ENCODE measurements at regions not wholly inside any gene's neighbourhood (a gene's known extent, or its start where the extent isn't known, plus 50 kb on each side); places are given as distances from the start of the nearest gene placed in this dataset.

- TF ChIP-seq, protein P1, sequence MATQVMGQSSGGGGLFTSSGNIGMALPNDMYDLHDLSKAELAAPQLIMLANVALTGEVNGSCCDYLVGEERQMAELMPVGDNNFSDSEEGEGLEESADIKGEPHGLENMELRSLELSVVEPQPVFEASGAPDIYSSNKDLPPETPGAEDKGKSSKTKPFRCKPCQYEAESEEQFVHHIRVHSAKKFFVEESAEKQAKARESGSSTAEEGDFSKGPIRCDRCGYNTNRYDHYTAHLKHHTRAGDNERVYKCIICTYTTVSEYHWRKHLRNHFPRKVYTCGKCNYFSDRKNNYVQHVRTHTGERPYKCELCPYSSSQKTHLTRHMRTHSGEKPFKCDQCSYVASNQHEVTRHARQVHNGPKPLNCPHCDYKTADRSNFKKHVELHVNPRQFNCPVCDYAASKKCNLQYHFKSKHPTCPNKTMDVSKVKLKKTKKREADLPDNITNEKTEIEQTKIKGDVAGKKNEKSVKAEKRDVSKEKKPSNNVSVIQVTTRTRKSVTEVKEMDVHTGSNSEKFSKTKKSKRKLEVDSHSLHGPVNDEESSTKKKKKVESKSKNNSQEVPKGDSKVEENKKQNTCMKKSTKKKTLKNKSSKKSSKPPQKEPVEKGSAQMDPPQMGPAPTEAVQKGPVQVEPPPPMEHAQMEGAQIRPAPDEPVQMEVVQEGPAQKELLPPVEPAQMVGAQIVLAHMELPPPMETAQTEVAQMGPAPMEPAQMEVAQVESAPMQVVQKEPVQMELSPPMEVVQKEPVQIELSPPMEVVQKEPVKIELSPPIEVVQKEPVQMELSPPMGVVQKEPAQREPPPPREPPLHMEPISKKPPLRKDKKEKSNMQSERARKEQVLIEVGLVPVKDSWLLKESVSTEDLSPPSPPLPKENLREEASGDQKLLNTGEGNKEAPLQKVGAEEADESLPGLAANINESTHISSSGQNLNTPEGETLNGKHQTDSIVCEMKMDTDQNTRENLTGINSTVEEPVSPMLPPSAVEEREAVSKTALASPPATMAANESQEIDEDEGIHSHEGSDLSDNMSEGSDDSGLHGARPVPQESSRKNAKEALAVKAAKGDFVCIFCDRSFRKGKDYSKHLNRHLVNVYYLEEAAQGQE (IDR thresholded peaks at IDR 0.05; ENCODE audit: borderline replicate concordance): peak; percentile 38; the same call in 1 of the 2 replicates
- TF ChIP-seq, protein P1 (CRISPR knock-in tag; IDR thresholded peaks at IDR 0.05; ENCODE audit: low read depth): no peak
- no peak for TF ChIP-seq FOXM1 (IDR thresholded peaks at IDR 0.05; ENCODE audit: low read depth)
- no peak for TF ChIP-seq FOXM1 (CRISPR knock-in tag; IDR thresholded peaks at IDR 0.05; ENCODE audit: low read depth)
- no peak for TF ChIP-seq SP1 (CRISPR knock-in tag; IDR thresholded peaks at IDR 0.05)
- TF ChIP-seq DLX4 (CRISPR knock-in tag; IDR thresholded peaks at IDR 0.05): no peak
- TF ChIP-seq NUFIP1 (IDR thresholded peaks at IDR 0.05; ENCODE audit: partially characterized antibody): no peak
- TF ChIP-seq, protein P2, sequence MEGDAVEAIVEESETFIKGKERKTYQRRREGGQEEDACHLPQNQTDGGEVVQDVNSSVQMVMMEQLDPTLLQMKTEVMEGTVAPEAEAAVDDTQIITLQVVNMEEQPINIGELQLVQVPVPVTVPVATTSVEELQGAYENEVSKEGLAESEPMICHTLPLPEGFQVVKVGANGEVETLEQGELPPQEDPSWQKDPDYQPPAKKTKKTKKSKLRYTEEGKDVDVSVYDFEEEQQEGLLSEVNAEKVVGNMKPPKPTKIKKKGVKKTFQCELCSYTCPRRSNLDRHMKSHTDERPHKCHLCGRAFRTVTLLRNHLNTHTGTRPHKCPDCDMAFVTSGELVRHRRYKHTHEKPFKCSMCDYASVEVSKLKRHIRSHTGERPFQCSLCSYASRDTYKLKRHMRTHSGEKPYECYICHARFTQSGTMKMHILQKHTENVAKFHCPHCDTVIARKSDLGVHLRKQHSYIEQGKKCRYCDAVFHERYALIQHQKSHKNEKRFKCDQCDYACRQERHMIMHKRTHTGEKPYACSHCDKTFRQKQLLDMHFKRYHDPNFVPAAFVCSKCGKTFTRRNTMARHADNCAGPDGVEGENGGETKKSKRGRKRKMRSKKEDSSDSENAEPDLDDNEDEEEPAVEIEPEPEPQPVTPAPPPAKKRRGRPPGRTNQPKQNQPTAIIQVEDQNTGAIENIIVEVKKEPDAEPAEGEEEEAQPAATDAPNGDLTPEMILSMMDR (IDR thresholded peaks at IDR 0.05 in 2 of 3, conservative IDR thresholded peaks at IDR 0.05 in 1 of 3; ENCODE audit: insufficient read depth in 2 of 3, low read depth in 1 of 3, low read length in 3 of 3): peak; percentile 22 to 52 (median 47); a peak in 5 of 6 replicates
- no peak for TF ChIP-seq EP300 (IDR thresholded peaks at IDR 0.05; ENCODE audit: low read length)
- peak; percentile 58 to 69 for TF ChIP-seq RAD21 (CRISPR knock-in tag; conservative IDR thresholded peaks at IDR 0.05 in 1 of 2, IDR thresholded peaks at IDR 0.05 in 1 of 2)
- no peak for TF ChIP-seq ZNF24 (IDR thresholded peaks at IDR 0.05)
- no peak for TF ChIP-seq SREBF1 (IDR thresholded peaks at IDR 0.05; ENCODE audit: borderline replicate concordance, low read depth, low read length)
- no peak for TF ChIP-seq ZBTB7A (IDR thresholded peaks at IDR 0.05; ENCODE audit: borderline replicate concordance, control insufficient read depth, low read depth, low read length)
- no peak for TF ChIP-seq STAG1 (CRISPR knock-in tag; IDR thresholded peaks at IDR 0.05; ENCODE audit: borderline replicate concordance)
Measured at GRCh38 chr4:103786014-103786413, 66.2 kb upstream of the TACR3 start (continued).
